ENCODE measurements at regions not wholly inside any gene's neighbourhood (a gene's known extent, or its start where the extent isn't known, plus 50 kb on each side); places are given as distances from the start of the nearest gene placed in this dataset.
A peak's percentile ranks its signal among the peaks of the same experiment; 100 is the strongest.

DNA sequence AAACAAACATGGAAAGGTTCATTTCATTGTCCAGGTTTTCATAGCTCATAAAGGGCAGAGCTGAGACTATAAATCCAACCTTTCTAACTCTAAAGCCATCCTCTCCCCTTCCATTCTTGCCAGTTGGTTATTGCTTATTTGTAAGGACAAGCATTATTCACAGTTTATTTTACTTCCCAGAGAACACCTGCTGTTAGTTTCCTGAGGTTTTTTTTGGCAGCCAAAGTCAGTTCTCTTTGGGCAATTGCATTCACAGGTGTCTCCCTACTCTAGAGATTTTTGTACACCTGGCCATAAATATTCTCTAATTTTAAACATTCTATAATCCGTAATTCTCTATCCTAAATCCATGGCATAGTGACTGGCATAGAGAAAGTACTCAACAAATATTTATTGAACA is 87.3 kb upstream of the SPHKAP start:
- no peaks in the 10 kb centered on the region for H3K27me3 Mint-ChIP-seq
- Histone ChIP-seq H3K4me1 (ENCODE audit: insufficient read depth, low read length) (no peaks in the 10 kb centered on the region), H3K4me3 (ENCODE audit: low read length) (no peak overlapping the region), H3K36me3 (ENCODE audit: insufficient read depth, low read length) (no peaks in the 10 kb centered on the region), H3K27me3 (ENCODE audit: insufficient read depth, low read length, poor library complexity, severe bottlenecking) (no peaks in the 10 kb centered on the region), H3K9me3 (ENCODE audit: low read length) (no peaks in the 10 kb centered on the region), H3K27ac (ENCODE audit: low read depth, low read length) (no peak overlapping the region)
- H3K9me3 Mint-ChIP-seq = peaks cover 0 to 13% (median 0%) of the 10 kb centered on the region in 5 donors
- CTCF ChIA-PET = no interaction called here
- POLR2A ChIA-PET = no interaction called here
- no peak overlapping the region for H3K27ac Mint-ChIP-seq
- H3K4me3 Mint-ChIP-seq = no peak overlapping the region
- no peaks in the 10 kb centered on the region for H3K4me1 Mint-ChIP-seq
- no peaks in the 10 kb centered on the region for H3K36me3 Mint-ChIP-seq
- no peak for DNase-seq

DNA sequence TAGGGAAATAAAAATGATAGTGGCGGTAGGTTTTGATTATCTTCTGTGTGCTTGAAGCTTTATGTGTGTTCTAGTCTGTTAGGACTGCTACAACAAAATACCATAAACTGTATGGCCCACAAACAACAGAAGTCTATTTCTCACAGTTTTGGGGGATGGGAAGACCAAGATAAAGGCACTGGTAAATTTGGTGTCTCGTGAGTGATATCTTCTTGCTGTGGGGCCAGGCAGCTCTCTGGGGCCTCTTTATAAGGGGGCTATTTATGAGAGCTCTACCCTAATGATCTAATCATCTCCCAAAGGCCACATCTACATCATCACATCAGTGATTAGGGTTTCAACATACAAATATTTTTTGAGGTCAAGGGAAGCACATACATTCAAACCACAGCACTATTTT is 86.8 kb upstream of the SPHKAP start:
- no peak overlapping the region for H3K4me3 ChIP-seq (ENCODE audit: low read length)
- POLR2A ChIA-PET = no interaction called here
- H3K27me3 Mint-ChIP-seq = no peaks in the 10 kb centered on the region

DNA sequence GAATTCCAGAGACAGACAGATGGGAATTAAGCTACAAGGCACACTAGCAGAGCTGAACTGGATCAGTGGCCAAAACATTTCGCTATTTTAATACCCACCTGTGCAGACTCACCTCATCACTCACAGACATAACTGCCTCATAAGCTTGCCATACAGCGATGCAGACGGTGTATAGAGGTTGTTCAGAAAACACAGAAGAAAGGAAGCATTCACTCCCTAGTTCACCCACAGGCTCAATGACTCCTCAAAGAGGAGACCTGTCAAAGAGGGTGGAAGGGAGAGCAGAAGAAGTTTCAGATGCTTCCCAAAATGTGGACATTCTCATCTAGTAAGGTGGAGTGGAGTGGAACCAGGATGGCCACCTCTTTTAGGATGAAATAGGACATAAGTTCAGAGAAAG is 81.7 kb upstream of the SPHKAP start:
- H3K4me3 Mint-ChIP-seq = no peak overlapping the region
- no peaks in the 10 kb centered on the region for H3K9me3 ChIP-seq (ENCODE audit: low read length)
- no peak for DNase-seq
- no peaks in the 10 kb centered on the region for H3K36me3 Mint-ChIP-seq
- ChIA-PET POLR2A (no interaction called here), CTCF (no interaction called here)
- no peaks in the 10 kb centered on the region for H3K27me3 ChIP-seq (ENCODE audit: insufficient read depth, low read length, poor library complexity, severe bottlenecking)
- H3K27ac Mint-ChIP-seq = no peak overlapping the region
- no peaks in the 10 kb centered on the region for H3K27me3 Mint-ChIP-seq
- H3K4me1 ChIP-seq (ENCODE audit: insufficient read depth, low read length) = no peaks in the 10 kb centered on the region
- no peak overlapping the region for H3K27ac ChIP-seq (ENCODE audit: low read depth, low read length)
- peaks cover 0 to 4% (median 0%) of the 10 kb centered on the region in 5 donors for H3K9me3 Mint-ChIP-seq
- H3K4me3 ChIP-seq (ENCODE audit: low read length) = no peak overlapping the region
- H3K36me3 ChIP-seq (ENCODE audit: insufficient read depth, low read length) = no peaks in the 10 kb centered on the region
- no peaks in the 10 kb centered on the region for H3K4me1 Mint-ChIP-seq

More for the DNA sequence above, 86.8 kb upstream of the SPHKAP start:
- peaks cover 0 to 13% (median 0%) of the 10 kb centered on the region in 5 donors for H3K9me3 Mint-ChIP-seq
- Histone ChIP-seq H3K36me3 (ENCODE audit: insufficient read depth, low read length) (no peaks in the 10 kb centered on the region), H3K27ac (ENCODE audit: low read depth, low read length) (no peak overlapping the region), H3K27me3 (ENCODE audit: insufficient read depth, low read length, poor library complexity, severe bottlenecking) (no peaks in the 10 kb centered on the region), H3K9me3 (ENCODE audit: low read length) (no peaks in the 10 kb centered on the region), H3K4me1 (ENCODE audit: insufficient read depth, low read length) (no peaks in the 10 kb centered on the region)
- no peak overlapping the region for H3K27ac Mint-ChIP-seq
- H3K36me3 Mint-ChIP-seq = no peaks in the 10 kb centered on the region
- H3K4me3 Mint-ChIP-seq = no peak overlapping the region
- CTCF ChIA-PET = no interaction called here
- no peak for DNase-seq
- no peaks in the 10 kb centered on the region for H3K4me1 Mint-ChIP-seq

DNA sequence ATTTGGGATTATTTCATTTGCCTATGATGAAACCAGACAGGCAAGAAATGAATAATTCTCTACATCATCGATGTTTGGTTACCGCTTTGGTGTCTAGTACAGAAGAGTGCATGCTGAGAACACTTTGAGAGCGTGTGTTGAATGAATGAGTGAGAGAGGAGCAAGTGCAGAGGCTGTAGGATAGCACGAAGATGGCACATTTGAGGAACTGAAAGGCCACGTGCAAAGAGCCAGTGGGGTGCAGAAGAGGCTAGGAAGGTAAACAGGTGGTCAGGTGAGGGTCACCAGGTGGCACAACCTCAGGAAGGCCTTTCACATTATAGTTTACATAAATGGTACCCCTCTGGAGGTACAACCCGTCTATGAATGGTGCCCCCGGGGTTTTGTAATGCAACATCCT is 80.1 kb upstream of the SPHKAP start:
- DNase-seq = no peak
- ChIA-PET POLR2A (no interaction called here), CTCF (no interaction called here)
- Histone ChIP-seq H3K27me3 (ENCODE audit: insufficient read depth, low read length, poor library complexity, severe bottlenecking) (no peaks in the 10 kb centered on the region), H3K9me3 (ENCODE audit: low read length) (no peaks in the 10 kb centered on the region), H3K27ac (ENCODE audit: low read depth, low read length) (no peak overlapping the region), H3K4me1 (ENCODE audit: insufficient read depth, low read length) (no peaks in the 10 kb centered on the region), H3K4me3 (ENCODE audit: low read length) (no peak overlapping the region), H3K36me3 (ENCODE audit: insufficient read depth, low read length) (no peaks in the 10 kb centered on the region)
- Mint-ChIP-seq H3K9me3 (peaks cover 0 to 4% (median 0%) of the 10 kb centered on the region in 5 donors), H3K27me3 (no peaks in the 10 kb centered on the region), H3K27ac (peak overlapping the region in 1 of 8 donors; percentile 57), H3K36me3 (no peaks in the 10 kb centered on the region), H3K4me1 (no peaks in the 10 kb centered on the region), H3K4me3 (no peak overlapping the region)

DNA sequence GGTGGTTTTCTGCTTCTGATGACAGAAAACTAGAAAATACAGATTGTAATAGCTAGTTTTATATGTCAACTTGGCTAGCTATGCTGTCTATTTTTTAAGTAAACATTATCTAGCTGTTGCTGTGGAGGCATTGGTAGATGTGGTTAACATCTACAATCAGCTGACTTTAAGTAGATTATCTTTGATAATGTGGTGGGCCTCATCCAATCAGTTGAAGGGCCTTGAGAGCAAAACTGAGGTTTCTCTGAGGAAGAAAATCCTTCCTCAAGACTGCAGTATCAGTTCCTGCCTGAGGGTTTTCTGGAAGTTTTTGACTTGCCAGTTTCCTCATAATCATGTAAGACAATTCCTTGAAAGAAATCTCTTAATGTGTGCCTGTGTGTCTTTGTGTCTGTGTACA is 75.9 kb upstream of the SPHKAP start:
- Histone ChIP-seq H3K4me1 (ENCODE audit: insufficient read depth, low read length) (no peaks in the 10 kb centered on the region), H3K27me3 (ENCODE audit: insufficient read depth, low read length, poor library complexity, severe bottlenecking) (no peaks in the 10 kb centered on the region), H3K27ac (ENCODE audit: low read depth, low read length) (no peak overlapping the region), H3K4me3 (ENCODE audit: low read length) (no peak overlapping the region), H3K36me3 (ENCODE audit: insufficient read depth, low read length) (no peaks in the 10 kb centered on the region), H3K9me3 (ENCODE audit: low read length) (no peaks in the 10 kb centered on the region)
- no peak overlapping the region for H3K27ac Mint-ChIP-seq
- no peaks in the 10 kb centered on the region for H3K36me3 Mint-ChIP-seq
- H3K4me3 Mint-ChIP-seq = no peak overlapping the region
- POLR2A ChIA-PET = no interaction called here
- CTCF ChIA-PET = no interaction called here
- H3K9me3 Mint-ChIP-seq = peaks cover 0 to 5% (median 3%) of the 10 kb centered on the region in 5 donors
- no peaks in the 10 kb centered on the region for H3K4me1 Mint-ChIP-seq
- no peak for DNase-seq
- H3K27me3 Mint-ChIP-seq = no peaks in the 10 kb centered on the region

DNA sequence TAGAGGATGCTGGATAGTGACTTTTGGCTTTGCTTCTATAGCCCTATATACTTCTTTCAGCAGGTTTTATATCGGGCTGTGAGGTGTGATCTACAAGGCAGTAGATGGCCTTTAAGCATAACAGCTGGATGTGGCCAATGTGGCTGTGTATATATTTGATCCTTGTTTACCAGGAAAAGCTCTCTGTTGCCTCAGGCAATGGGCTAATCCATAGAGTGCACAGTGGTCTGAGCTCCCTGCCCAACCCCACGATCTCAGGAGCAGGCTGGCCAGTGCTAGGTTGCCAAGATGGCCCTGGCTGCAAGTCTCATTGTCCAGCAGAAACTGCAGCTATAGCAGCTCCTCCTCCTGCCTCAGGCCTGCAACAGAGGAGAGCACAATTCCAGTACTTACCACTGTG is 72.3 kb upstream of the SPHKAP start:
- Mint-ChIP-seq H3K9me3 (peaks cover 0 to 9% (median 3%) of the 10 kb centered on the region in 5 donors), H3K27ac (no peak overlapping the region), H3K4me1 (no peaks in the 10 kb centered on the region), H3K4me3 (no peak overlapping the region), H3K27me3 (no peaks in the 10 kb centered on the region), H3K36me3 (no peaks in the 10 kb centered on the region)
- Histone ChIP-seq H3K9me3 (ENCODE audit: low read length) (no peaks in the 10 kb centered on the region), H3K27me3 (ENCODE audit: insufficient read depth, low read length, poor library complexity, severe bottlenecking) (no peaks in the 10 kb centered on the region), H3K4me3 (ENCODE audit: low read length) (no peak overlapping the region), H3K27ac (ENCODE audit: low read depth, low read length) (no peak overlapping the region), H3K4me1 (ENCODE audit: insufficient read depth, low read length) (no peaks in the 10 kb centered on the region), H3K36me3 (ENCODE audit: insufficient read depth, low read length) (no peaks in the 10 kb centered on the region)
- no peak for DNase-seq
- POLR2A ChIA-PET = no interaction called here
- CTCF ChIA-PET = no interaction called here

DNA sequence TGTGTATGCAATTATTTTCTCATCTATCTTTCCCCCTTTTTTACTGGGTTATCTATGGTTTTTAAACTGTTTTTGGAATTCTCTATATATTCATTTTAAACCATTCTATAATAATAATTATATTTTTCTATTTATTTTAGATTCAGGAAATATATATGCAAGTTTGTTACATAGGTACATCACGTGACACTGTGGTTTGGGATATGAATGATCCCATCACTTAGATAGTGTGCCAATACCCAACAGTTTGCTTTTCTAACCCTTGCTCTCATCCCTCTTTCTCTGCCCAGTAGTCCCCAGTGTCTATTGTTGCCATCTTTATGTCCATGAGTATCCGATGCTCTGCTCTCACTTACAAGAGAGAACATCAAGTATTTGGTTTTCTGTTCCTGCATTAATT is 65.8 kb upstream of the SPHKAP start:
- ChIA-PET POLR2A (no interaction called here), CTCF (no interaction called here)
- no peaks in the 10 kb centered on the region for H3K27me3 Mint-ChIP-seq
- no peaks in the 10 kb centered on the region for H3K36me3 Mint-ChIP-seq
- H3K4me3 ChIP-seq (ENCODE audit: low read length) = no peak overlapping the region
- H3K27ac ChIP-seq (ENCODE audit: low read depth, low read length) = no peak overlapping the region
- H3K27ac Mint-ChIP-seq = no peak overlapping the region
- peaks cover 2 to 8% (median 3%) of the 10 kb centered on the region in 5 donors for H3K9me3 Mint-ChIP-seq
- no peaks in the 10 kb centered on the region for H3K4me1 ChIP-seq (ENCODE audit: insufficient read depth, low read length)
- DNase-seq = no peak
- no peaks in the 10 kb centered on the region for H3K9me3 ChIP-seq (ENCODE audit: low read length)
- H3K4me3 Mint-ChIP-seq = no peak overlapping the region
- no peaks in the 10 kb centered on the region for H3K4me1 Mint-ChIP-seq
- no peaks in the 10 kb centered on the region for H3K27me3 ChIP-seq (ENCODE audit: insufficient read depth, low read length, poor library complexity, severe bottlenecking)
- H3K36me3 ChIP-seq (ENCODE audit: insufficient read depth, low read length) = no peaks in the 10 kb centered on the region

DNA sequence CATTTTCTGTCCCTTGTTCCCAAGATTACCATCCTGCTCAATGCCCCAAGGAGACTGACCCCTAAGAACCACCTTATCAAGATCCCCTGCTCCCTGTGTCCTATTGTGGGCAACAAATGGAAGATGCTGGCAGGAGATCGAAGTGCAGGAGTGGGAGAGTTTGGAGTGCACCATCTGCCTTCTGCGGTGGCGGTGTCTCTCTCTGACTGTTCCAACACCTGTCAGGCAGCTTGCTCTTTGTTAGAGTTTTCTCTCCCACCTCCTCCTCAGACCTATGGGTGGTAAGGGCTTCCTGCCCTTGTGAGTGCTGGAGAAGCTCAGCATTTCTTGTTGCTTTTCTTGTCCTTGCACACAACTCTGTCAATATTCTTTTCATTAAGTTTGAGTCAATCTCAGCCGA is 64.1 kb upstream of the SPHKAP start:
- Histone ChIP-seq H3K4me3 (ENCODE audit: low read length) (no peak overlapping the region), H3K27ac (ENCODE audit: low read depth, low read length) (no peak overlapping the region), H3K36me3 (ENCODE audit: insufficient read depth, low read length) (no peaks in the 10 kb centered on the region), H3K9me3 (ENCODE audit: low read length) (no peaks in the 10 kb centered on the region), H3K4me1 (ENCODE audit: insufficient read depth, low read length) (no peaks in the 10 kb centered on the region), H3K27me3 (ENCODE audit: insufficient read depth, low read length, poor library complexity, severe bottlenecking) (no peaks in the 10 kb centered on the region)
- H3K9me3 Mint-ChIP-seq = peaks cover 2 to 8% (median 6%) of the 10 kb centered on the region in 5 donors
- POLR2A ChIA-PET = no interaction called here
- H3K27ac Mint-ChIP-seq = no peak overlapping the region
- H3K4me1 Mint-ChIP-seq = no peaks in the 10 kb centered on the region
- DNase-seq = no peak
- H3K4me3 Mint-ChIP-seq = no peak overlapping the region
- CTCF ChIA-PET = no interaction called here
- H3K36me3 Mint-ChIP-seq = no peaks in the 10 kb centered on the region
- no peaks in the 10 kb centered on the region for H3K27me3 Mint-ChIP-seq

DNA sequence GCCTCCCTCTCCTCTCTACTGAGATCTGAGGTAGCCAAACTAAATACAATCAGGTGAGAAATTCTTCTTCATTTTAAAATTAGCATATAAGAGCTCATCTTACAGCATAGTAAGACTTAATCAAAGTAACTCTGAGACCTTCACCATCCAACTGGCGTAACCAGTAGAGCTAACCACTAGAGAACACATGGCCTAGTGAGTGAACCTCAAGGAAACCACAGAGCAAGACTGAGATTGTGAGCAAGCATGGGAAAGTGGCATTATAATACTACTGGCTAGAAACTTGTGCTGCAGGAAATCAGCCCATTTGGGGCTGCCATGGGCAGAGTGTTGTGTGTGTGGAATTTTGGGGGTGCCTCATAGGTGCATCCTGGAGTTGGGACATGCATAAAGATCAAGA is 61.1 kb upstream of the SPHKAP start:
- ChIA-PET CTCF (no interaction called here), POLR2A (no interaction called here)
- Histone ChIP-seq H3K36me3 (ENCODE audit: insufficient read depth, low read length) (no peaks in the 10 kb centered on the region), H3K4me1 (ENCODE audit: insufficient read depth, low read length) (no peaks in the 10 kb centered on the region), H3K9me3 (ENCODE audit: low read length) (no peaks in the 10 kb centered on the region), H3K27ac (ENCODE audit: low read depth, low read length) (no peak overlapping the region), H3K27me3 (ENCODE audit: insufficient read depth, low read length, poor library complexity, severe bottlenecking) (no peaks in the 10 kb centered on the region), H3K4me3 (ENCODE audit: low read length) (no peak overlapping the region)
- Mint-ChIP-seq H3K27ac (no peak overlapping the region), H3K4me1 (no peaks in the 10 kb centered on the region), H3K4me3 (no peak overlapping the region), H3K27me3 (no peaks in the 10 kb centered on the region), H3K9me3 (peaks cover 0 to 6% (median 2%) of the 10 kb centered on the region in 5 donors), H3K36me3 (no peaks in the 10 kb centered on the region)
- no peak for DNase-seq

Measured in CD8-positive, alpha-beta memory T cell (primary cell).